ENCODE measurements at regions not wholly inside any gene's neighbourhood (a gene's known extent, or its start where the extent isn't known, plus 50 kb on each side); places are given as distances from the start of the nearest gene placed in this dataset.
"Not testable (repeated sequence)": the region's sequence is repeated elsewhere in the genome, so short reads cannot be mapped to it uniquely, and the experiment has no call there.

DNA sequence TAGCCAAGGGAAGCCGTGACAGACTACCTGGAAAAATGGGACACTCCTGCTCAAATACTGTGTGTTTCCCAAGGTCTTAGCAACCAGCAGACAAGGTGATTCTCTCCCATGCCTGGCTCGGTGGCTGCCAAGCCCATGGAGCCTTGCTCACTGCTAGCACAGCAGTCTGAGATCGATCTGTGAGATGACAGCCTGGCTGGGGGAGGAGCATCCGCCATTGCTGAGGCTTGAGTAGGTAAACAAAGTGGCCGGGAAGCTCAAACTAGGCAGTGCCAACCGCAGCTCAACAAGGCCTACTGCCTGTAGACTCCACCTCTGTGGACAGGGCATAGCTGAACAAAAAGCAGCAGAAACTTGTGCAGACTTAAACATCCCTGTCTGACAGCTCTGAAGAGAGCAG is 137.0 kb downstream of the USP46 start:
- not testable (repeated sequence) for DNase-seq (ENCODE audit: low read depth)

DNA sequence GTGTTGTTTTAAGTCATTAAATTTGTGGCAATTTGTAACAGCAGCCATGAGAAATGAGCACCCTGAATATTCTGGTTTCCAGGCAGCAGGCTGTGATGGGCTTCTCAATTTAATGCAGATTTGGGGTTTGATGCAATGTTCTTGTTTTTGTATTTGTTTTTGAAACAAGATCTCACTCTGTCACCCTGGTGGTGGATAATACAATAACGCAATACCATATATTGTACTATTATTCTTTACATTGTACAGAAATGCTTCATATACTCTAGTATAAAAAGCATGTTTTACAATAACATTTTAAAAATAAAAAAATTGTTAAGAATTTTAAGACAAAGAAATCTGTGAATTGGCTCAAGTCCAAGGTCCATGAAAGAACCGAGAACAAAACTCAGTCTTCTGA is 129.1 kb downstream of the USP46 start:
- DNase-seq (ENCODE audit: low read depth): no peak

DNA sequence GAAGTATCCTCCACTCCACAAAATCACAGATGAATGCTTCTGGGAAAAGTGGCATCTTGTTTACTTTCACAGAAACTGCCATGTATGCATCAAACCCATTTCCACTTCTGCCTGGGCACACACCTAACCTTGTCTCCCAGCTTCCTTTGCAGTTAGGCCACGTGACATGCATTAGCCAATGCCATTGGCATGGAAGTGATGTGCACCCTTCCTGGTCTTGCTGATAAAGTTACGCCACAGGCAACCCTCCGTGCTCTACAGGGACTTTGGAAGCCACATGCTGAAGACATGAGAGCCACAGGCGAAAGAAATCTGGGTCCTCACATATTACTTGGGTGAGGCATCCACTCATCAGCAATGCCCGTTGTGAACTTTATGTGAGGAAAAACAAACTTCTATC is 123.3 kb downstream of the USP46 start:
- no peak for DNase-seq (ENCODE audit: low read depth)

All from non-pigmented ciliary epithelial cell (primary cell).